ENCODE measurements at regions not wholly inside any gene's neighbourhood (a gene's known extent, or its start where the extent isn't known, plus 50 kb on each side); places are given as distances from the start of the nearest gene placed in this dataset.

DNA sequence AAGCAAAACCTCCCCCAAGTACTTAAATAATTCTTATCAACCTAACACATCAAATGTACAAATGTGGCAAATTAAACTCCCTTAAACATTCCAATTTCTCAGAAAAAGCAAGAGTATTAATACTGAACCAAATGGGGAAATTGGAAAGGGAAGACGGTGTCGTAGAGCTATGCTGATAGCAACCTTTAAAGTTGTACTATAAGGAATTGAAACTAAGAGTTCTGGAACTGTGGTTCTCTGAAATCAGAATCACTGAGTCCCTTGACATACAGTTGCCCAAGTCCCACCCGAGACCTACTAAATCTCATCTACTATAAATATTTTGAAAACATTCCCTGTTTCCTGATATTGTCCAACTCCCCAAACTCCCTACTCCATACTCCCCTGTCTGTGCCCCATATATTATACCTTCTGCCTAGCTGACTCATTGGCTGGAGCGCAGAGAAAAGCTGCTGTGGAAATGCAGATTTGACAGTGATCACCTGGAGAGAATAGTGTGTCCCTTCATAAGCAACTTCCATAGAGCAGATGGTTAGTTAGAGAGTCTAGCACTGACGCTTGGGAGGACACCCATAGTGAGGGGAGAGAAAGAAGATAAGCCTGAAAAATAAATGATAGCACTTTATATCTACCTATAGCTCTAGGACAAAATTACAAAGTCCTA is 51.4 kb upstream of the ITM2B start:
- DNase-seq = no peak

- no peak for DNase-seq
Measured at GRCh38 chr13:48178126-48178525, 54.9 kb upstream of the ITM2B start.

DNA sequence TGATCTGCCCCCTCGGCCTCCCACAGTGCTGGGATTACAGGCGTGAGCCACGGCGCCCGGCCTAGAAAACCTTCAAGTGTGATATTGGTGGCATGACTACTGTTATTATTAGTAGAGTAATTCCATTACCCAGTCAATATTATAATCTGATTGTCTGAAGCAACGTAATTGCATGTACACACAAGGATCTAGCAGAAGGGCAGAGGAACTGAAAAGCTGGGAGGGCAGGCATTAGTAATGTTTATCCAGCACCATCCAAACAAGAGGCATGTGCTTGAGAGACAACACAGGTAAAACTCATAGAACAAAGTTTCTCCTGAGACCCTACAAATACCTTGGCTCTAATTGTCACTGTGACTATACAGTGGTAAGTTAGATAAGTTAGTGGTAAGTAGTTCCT is 56.2 kb upstream of the ITM2B start:
- DNase-seq = no peak

- no peak for DNase-seq
Measured at GRCh38 chr13:48175185-48175584, 57.8 kb upstream of the ITM2B start.

- no peak for DNase-seq
Measured at GRCh38 chr13:48167866-48168265, 65.1 kb upstream of the ITM2B start.

DNA sequence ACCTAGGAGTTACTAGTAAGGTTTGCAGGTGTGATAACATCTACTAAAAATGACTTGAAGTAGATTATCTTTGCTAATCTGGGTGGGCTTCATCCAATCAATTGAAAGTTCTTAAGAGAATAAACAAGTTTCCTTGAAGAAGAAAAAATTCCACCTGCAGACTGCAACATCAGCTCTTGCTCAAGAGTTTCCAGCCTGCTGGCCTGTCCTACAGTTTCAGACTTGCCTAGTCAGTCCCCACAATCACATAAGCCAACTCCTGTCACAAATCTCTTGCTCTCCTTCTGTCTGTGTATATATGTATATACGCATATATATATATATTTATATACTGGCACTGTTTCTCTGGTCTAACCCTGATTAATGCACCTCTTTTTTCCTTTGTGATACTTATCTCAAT is 67.3 kb upstream of the ITM2B start:
- no peak for DNase-seq

- DNase-seq = no peak
Measured at GRCh38 chr13:48165063-48165462, 67.9 kb upstream of the ITM2B start.

DNA sequence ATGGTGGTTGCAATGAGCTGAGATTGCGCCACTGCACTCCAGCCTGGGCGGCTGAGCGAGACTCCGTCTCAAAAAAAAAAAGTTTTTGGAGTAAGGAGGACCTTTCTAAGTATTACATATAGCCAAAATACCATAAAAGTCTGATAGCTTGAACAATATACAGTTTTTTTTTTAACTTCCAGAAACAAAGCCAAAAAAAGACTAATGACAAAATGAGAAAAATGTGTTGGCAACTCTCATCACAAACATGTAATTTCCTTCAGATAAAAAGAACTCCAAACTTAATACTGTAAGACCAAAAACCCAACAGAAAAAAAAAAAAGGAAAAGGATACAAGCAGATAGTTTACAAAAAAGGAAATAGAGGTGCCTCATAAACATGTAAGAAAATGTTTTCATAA is 68.2 kb upstream of the MED4 start:
- DNase-seq = no peak

GRCh38 chr13:48162217-48162616 is 67.3 kb upstream of the MED4 start:
- DNase-seq = no peak

DNA sequence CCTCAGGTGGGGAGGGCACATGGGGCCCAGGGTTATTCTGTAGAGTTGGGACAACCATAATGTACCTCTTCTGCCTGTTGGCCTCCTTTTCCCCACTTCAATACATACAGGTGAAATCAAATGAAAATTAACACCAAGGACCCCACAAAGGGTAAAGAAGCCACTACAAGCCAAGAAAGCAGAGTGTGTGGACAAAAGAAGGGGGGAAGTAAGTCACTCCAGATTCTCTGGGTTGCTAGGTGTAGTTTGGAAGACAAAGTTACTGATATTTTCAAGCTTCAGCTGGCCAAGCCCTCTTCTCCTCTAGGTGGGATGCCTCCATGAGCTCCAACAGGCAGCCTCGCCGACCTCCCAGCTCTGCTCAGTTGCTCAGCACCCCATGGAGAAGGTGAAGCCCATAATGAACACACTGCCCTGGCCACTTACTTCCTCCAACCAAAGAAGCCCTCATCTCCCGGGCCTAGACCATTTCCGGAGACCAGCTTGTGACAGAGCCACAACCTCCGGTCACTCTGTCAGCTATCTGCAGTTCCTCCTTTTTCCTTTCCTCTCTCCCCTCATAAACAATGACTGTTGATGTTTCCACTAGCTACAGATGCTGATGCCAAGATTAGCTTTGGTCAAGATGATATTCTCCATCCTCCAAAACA is 66.8 kb upstream of the MED4 start:
- peak in 36 of 58 donors; percentile 3 to 66 (median 20) for DNase-seq

- no peak for DNase-seq
Measured at GRCh38 chr13:48160606-48161278, 65.8 kb upstream of the MED4 start.

DNA sequence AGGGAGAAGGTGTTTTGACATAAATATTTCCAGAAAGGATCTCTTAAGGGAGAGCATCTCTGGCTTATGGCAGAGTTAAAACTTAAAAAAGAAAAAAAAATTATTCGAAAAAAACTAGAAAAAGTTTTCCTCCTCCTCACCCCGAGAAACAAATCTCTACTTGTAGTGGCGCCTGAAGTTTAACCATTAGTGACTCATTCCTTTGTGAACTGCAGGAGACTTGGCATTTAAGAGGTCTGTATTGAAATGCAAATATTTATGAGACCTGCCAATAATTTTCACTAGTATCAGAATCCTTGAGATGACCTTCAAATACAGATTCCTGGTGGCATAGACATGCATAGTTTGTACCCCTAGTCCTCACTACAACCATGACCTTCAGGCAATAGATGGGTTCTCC is 64.9 kb upstream of the MED4 start:
- DNase-seq = no peak

GRCh38 chr13:48159401-48159800 is 64.5 kb upstream of the MED4 start:
- no peak for DNase-seq

DNA sequence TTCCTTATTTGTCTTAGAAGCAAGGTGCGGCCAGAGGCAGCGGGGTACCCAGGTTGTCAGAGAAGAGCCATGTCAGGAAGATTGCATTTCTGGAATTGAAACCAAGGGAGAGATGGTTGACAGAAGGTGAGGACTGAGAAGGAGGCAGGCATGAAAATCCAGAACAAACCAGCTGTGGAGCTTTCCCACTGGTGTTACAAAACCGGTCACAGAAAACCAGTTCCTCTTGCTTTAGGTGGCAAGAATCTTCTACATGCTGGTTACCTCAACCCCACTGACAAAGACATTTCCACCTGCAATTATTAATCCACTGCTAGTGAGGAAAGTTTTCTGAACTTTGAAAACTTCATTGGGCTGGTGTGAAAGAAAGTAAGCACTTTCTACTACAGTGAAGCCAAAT is 64.0 kb upstream of the MED4 start:
- no peak for DNase-seq

DNA sequence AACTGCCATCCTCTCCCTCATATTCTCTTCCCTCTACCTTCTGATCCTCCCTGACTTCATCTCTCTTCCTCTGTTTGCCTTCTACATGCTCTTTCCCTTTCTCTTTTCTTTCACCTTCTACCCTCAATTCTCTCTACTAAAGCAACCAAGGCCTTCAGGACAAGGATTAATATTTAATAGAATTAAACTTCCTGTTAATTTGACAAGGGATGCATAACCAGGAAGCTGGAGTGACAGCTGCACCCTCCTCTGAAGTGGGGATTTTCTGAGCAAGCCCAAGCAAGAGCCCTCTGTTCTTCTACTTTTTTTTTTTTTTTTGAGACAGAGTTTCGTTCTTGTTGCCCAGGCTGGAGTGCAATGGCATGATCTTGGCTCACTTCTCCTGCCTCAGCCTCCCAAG is 63.4 kb upstream of the MED4 start:
- DNase-seq = no peak

DNA sequence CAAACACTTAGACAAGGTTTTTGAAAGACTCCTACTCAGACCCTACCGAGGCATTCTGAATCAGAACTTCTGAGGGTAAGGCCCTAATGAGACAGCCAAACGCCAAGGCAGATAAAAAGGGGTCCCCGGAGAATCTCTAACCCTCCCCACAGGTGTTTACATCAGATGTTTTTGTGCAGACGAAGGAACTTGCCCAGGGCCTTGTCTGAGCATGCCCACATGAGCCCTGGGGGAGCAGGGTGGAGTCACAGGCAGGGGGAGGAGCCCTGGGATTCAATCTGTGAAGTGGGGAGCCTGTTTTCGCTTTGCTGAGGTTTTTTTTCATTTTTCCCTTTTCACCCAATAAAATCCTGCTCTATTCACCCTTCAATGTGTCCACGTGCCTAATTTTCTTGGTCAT is 61.6 kb upstream of the MED4 start:
- DNase-seq = peak in 1 of 58 donors; percentile 5

DNA sequence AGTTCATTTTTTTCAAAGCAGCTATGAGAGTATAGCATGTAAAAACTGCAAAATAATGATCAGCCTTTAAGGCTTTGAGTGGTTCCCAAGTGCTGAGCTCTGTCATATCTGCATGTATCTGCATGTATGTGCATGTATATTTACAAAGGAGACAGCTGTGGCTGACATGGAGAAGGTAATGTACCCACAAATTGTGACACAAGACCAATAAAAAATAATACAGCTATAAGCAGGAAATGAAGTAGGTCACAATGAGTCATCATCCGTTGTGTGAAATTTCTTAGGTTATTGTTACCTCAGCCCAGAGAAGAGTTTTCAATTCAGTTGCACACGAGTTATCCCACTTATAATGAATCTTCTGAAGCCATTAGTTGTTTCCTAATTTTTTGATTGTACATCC is 60.9 kb upstream of the MED4 start:
- no peak for DNase-seq

GRCh38 chr13:48154671-48155070 is 59.8 kb upstream of the MED4 start:
- DNase-seq = no peak

GRCh38 chr13:48153186-48153585 is 58.3 kb upstream of the MED4 start:
- no peak for DNase-seq

DNA sequence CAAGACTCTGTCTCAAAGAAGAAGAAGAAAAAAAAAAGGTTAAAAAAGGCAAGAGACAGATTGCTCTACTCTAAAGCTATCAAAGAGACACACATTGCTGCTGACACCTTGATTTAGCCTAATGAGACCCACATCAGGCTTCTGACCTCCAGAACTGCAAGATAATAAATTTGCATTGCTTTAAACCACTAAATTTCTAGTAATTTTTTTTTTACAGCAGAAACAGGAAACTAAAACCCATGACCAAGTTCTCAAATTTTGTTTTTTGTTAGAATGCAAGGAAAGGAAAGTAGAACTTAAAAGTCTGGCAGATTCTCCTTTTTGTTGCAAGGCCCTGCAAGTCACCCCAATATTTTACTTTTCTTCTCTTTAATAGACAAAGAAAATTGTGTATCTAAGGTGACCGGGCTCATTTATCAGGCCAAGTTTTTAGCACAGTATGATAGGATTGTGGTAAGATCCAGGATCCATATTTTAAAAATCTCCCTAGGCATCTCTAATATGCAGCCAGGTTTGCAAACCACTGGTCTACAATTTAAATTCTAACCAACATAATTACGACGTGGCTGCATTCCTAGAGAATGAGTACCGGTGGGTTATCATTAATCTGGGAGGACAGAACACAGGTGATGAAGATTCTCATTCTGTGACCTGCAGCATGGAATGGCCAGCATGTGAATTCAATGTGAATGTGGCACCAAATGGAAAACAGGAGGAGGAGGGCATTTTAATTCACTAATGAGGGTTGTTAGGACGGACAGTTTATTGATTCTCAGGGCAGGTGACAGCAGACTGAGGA is 56.7 kb upstream of the MED4 start:
- DNase-seq = no peak

- no peak for DNase-seq
Measured at GRCh38 chr13:48148454-48148853, 53.5 kb upstream of the MED4 start.

DNA sequence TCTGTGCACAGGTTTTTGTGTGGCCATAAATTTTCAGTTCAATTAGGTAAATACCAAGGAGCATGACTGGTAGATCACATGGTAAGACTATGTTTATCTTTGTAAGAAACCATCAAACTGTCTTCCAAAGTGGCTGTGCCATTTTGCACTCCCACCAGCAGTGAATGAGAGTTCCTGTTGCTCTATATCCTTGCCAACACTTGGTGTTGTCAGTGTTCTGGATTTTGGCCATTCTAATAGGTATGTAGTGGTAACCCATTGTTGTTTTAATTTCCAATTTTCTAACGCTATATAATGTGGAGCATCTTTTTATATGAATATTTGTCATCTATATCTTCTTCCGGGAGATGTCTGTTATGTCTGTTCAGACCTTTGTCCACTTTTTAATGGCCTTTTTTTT is 51.7 kb upstream of the MED4 start:
- DNase-seq = no peak

All from anterior cingulate cortex (tissue), 58 donors.